ENCODE measurements at regions not wholly inside any gene's neighbourhood (a gene's known extent, or its start where the extent isn't known, plus 50 kb on each side); places are given as distances from the start of the nearest gene placed in this dataset.

- no peaks in the 10 kb centered on the region for H4K20me1 ChIP-seq (ENCODE audit: insufficient read depth, poor library complexity, severe bottlenecking)
- no peak overlapping the region for H3K4me3 ChIP-seq
- H2AFZ ChIP-seq, result no peak overlapping the region
- TF ChIP-seq CTCF (IDR thresholded peaks at IDR 0.05; ENCODE audit: poor library complexity) (no peak), EZH2phosphoT487 (IDR thresholded peaks at IDR 0.05; ENCODE audit: low read depth, severe bottlenecking, unreplicated experiment) (no peak), EZH2 (IDR thresholded peaks at IDR 0.05; ENCODE audit: borderline replicate concordance) (no peak)
- H3K27me3 ChIP-seq, result no peaks in the 10 kb centered on the region
- H3K36me3 ChIP-seq (replicated peaks; ENCODE audit: insufficient read depth, low read depth), result no peaks in the 10 kb centered on the region
- DNase-seq (ENCODE audit: low spot score), result no peak
- no peaks in the 10 kb centered on the region for H3K9me2 ChIP-seq (replicated peaks; ENCODE audit: insufficient read depth)
- no peaks in the 10 kb centered on the region for H3K79me2 ChIP-seq
- no peaks in the 10 kb centered on the region for H3K9me3 ChIP-seq (ENCODE audit: low read depth)
- H3K4me2 ChIP-seq, result no peak overlapping the region
- H3K4me1 ChIP-seq (ENCODE audit: insufficient read depth), result no peaks in the 10 kb centered on the region
- H3K27ac ChIP-seq, result no peak overlapping the region
- whole genome bisulfite sequencing (ENCODE audit: low lambda C conversion rate, missing lambda C conversion rate), result 74% methylated on average over 2 of the region's 2 CpGs
Observed at GRCh38 chr2:57908736-57909161, 137.9 kb upstream of the VRK2 start.

- Histone ChIP-seq H3K9me3 (ENCODE audit: low read depth) (no peaks in the 10 kb centered on the region), H3K36me3 (replicated peaks; ENCODE audit: insufficient read depth, low read depth) (no peaks in the 10 kb centered on the region), H3K4me1 (ENCODE audit: insufficient read depth) (no peaks in the 10 kb centered on the region), H3K27me3 (no peaks in the 10 kb centered on the region), H3K4me2 (no peak overlapping the region), H4K20me1 (ENCODE audit: insufficient read depth, poor library complexity, severe bottlenecking) (no peaks in the 10 kb centered on the region), H2AFZ (no peak overlapping the region), H3K27ac (no peak overlapping the region), H3K4me3 (no peak overlapping the region), H3K9me2 (replicated peaks; ENCODE audit: insufficient read depth) (no peaks in the 10 kb centered on the region), H3K79me2 (no peaks in the 10 kb centered on the region)
- WGBS (ENCODE audit: low lambda C conversion rate, missing lambda C conversion rate), result 92% methylated on average over 1 of the region's 1 CpG
- TF ChIP-seq CTCF (IDR thresholded peaks at IDR 0.05; ENCODE audit: poor library complexity) (no peak), EZH2phosphoT487 (IDR thresholded peaks at IDR 0.05; ENCODE audit: low read depth, severe bottlenecking, unreplicated experiment) (no peak), EZH2 (IDR thresholded peaks at IDR 0.05; ENCODE audit: borderline replicate concordance) (no peak)
- no peak for DNase-seq (ENCODE audit: low spot score)
Observed at GRCh38 chr2:57918126-57918525, 128.5 kb upstream of the VRK2 start.

GRCh38 chr2:57920342-57920939 is 126.2 kb upstream of the VRK2 start:
- H3K27me3 ChIP-seq, result no peaks in the 10 kb centered on the region
- TF ChIP-seq CTCF (IDR thresholded peaks at IDR 0.05; ENCODE audit: poor library complexity) (no peak), EZH2phosphoT487 (IDR thresholded peaks at IDR 0.05; ENCODE audit: low read depth, severe bottlenecking, unreplicated experiment) (no peak)
- H3K4me3 ChIP-seq, result no peak overlapping the region
- H2AFZ ChIP-seq, result no peak overlapping the region
- no peaks in the 10 kb centered on the region for H3K9me2 ChIP-seq (replicated peaks; ENCODE audit: insufficient read depth)
- H3K36me3 ChIP-seq (replicated peaks; ENCODE audit: insufficient read depth, low read depth), result no peaks in the 10 kb centered on the region
- H3K4me1 ChIP-seq (ENCODE audit: insufficient read depth), result no peaks in the 10 kb centered on the region
- no peaks in the 10 kb centered on the region for H3K79me2 ChIP-seq
- H4K20me1 ChIP-seq (ENCODE audit: insufficient read depth, poor library complexity, severe bottlenecking), result no peaks in the 10 kb centered on the region
- H3K4me2 ChIP-seq, result no peak overlapping the region
- H3K9me3 ChIP-seq (ENCODE audit: low read depth), result no peaks in the 10 kb centered on the region
- 86% methylated on average over 5 of the region's 5 CpGs for WGBS (ENCODE audit: low lambda C conversion rate, missing lambda C conversion rate)
- H3K27ac ChIP-seq, result no peak overlapping the region
- DNase-seq (ENCODE audit: low spot score), result no peak

GRCh38 chr2:57934659-57935058 is 111.9 kb upstream of the VRK2 start:
- Histone ChIP-seq H3K4me2 (no peak overlapping the region), H3K4me3 (no peak overlapping the region)

More at GRCh38 chr2:57934659-57935058, 111.9 kb upstream of the VRK2 start:
- Histone ChIP-seq H3K9me2 (replicated peaks; ENCODE audit: insufficient read depth) (no peaks in the 10 kb centered on the region), H2AFZ (no peak overlapping the region), H3K79me2 (no peaks in the 10 kb centered on the region), H4K20me1 (ENCODE audit: insufficient read depth, poor library complexity, severe bottlenecking) (no peaks in the 10 kb centered on the region), H3K4me1 (ENCODE audit: insufficient read depth) (no peaks in the 10 kb centered on the region), H3K27ac (no peak overlapping the region), H3K27me3 (no peaks in the 10 kb centered on the region), H3K9me3 (ENCODE audit: low read depth) (no peaks in the 10 kb centered on the region), H3K36me3 (replicated peaks; ENCODE audit: insufficient read depth, low read depth) (no peaks in the 10 kb centered on the region)
- TF ChIP-seq CTCF (IDR thresholded peaks at IDR 0.05; ENCODE audit: poor library complexity), result no peak
- TF ChIP-seq EZH2 (IDR thresholded peaks at IDR 0.05; ENCODE audit: borderline replicate concordance), result no peak
- TF ChIP-seq EZH2phosphoT487 (IDR thresholded peaks at IDR 0.05; ENCODE audit: low read depth, severe bottlenecking, unreplicated experiment), result no peak
- DNase-seq (ENCODE audit: low spot score), result no peak

Data from hepatocyte (in vitro differentiated cells).